Epidermal melanocyte (primary cell): ENCODE measurements at regions not wholly inside any gene's neighbourhood (a gene's known extent, or its start where the extent isn't known, plus 50 kb on each side); places are given as distances from the start of the nearest gene placed in this dataset.
"Not testable (repeated sequence)": the region's sequence is repeated elsewhere in the genome, so short reads cannot be mapped to it uniquely, and the experiment has no call there.

Experiments used
- DNase-seq: peaks from one replicate; pipeline ENCODE4 v3.0.0; 2011; ENCODE audit warnings: low spot score; ENCODE audit not compliant: insufficient read length

GRCh38 chr1:244758708-244759107 is 76.8 kb upstream of the COX20 start:
- no peak for DNase-seq

DNA sequence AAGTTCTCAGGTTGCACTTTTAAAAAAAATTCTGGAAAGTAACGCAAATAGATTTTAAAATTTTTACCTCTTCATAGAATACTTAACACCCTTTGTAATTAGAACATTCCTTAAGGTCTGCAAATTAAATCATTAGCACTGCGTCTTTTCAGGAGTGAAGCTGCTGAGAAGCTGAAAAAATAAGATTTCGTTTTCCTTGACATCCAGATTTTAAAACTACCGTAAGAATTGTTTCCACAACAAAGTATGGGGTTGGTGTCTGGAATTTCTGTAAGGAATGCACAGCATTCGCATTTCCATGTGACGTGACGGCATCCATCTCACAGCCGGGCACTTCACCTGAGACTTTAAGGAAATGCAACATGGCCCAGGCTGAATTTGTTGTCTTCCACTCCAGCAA is 76.3 kb upstream of the COX20 start:
- no peak for DNase-seq

DNA sequence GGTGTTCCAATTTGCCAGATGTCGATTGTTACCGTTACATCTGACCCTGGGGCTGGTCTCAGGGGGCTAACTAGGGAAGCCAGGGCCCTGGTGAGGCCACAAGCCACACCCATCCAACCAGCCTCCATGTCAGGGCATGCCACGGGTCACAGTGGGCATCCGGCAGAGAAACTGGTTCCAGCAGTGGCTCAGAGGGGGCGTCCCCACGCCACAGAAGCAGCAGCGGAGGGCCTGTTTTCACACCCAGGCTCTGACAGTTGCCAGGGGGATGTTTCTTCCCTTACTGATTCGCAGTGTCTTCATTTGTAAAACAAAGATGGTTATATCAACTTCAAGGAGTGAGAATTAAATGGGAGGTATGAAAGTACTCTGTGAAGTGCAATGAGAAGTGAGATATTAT is 75.0 kb upstream of the COX20 start:
- DNase-seq = no peak

DNA sequence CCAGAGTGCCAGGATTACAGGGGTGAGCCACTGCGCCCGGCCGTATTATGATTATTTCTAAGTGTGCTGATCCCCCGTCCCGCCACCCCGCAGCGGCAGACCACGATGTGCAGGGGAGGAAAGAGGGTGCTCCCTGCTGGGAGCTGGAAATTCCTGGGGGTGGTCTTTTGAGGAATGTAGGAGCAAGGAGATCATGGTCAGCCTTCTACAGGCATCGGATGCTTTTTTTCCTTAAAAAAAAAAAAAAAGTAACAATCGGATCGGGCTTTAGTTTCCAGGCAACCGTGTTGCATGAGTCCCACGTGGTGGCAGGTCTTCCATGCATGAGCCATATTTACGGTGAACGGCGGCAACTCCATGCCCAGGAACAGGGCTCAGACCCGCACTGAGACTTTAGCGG is 74.2 kb upstream of the COX20 start:
- DNase-seq = no peak

GRCh38 chr1:244762629-244763028 is 72.8 kb upstream of the COX20 start:
- no peak for DNase-seq

DNA sequence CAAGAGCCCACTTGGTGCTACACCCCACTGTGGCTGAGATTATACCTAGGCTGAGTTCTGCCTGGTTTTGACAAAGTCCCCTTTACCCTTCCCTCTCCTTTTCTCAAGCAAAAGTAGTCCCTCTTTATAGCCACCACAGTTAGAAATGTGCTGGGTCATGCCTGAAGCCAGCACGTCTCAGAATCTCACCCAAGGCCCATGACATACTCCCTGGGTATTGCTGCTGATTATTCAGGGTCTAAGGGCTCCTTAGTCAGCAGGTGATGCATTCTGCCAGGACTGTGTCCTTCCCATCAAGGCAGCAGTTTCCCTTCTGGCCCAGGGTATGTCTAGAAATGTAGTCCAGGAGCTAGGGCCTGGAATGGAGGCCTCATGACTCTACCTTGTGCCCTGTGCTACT is 67.3 kb upstream of the COX20 start:
- no peak for DNase-seq

GRCh38 chr1:244768804-244769203 is 66.7 kb upstream of the COX20 start:
- DNase-seq = no peak

DNA sequence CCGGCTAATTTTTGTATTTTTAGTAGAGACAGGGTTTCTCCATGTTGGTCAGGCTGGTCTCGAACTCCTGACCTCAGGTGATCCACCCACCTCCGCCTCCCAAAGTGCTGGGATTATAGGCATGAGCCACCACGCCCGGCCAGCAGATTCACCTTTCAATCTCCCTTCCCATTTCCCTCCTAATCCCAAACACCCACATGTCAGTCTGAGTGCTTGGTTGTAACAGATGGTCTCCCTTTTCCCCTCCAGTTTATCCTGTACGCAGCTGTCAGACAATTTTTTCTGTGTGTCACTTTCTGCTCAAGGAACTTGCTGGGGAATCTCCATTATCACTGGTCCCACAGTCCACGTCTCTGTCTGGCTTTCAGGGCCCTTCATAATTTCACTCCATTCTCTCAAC is 64.9 kb upstream of the COX20 start:
- not testable (repeated sequence) for DNase-seq

DNA sequence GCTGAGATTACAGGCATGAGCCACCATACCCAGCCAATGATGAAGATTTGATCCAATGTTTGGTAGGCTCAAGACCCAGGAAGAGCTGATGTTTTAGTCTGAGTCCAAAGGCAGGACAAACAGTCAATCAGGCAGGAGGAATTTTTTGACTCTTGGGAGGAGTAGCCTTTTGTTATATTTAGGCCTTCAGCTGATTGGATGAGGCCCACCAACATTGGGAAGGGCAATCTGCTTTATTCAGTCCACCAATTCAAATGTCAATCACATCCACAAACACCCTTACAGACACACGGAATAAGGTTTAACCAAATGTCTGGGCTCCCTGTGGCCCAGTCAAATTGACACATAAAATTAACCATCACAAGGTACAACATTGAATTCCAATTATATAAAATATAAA is 61.9 kb upstream of the COX20 start:
- DNase-seq = no peak

DNA sequence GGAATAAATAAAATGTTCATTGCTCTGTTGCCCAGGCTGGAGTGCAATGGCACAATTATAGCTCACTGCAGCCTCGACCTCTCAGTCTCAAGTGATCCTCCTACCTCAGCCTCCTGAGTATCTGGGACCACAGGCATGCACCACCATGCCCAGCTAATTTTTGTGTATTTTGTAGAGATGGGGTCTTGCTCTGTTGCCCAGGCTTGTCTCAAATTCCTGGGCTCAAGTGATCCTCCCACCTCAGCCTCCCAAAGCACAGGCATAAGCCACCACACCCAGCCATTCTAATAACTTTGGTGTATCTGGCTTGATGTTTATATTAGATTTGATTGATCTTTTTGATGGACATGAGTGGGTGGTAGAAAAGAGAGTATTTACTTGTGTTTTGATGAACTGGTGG is 58.7 kb upstream of the COX20 start:
- not testable (repeated sequence) for DNase-seq

DNA sequence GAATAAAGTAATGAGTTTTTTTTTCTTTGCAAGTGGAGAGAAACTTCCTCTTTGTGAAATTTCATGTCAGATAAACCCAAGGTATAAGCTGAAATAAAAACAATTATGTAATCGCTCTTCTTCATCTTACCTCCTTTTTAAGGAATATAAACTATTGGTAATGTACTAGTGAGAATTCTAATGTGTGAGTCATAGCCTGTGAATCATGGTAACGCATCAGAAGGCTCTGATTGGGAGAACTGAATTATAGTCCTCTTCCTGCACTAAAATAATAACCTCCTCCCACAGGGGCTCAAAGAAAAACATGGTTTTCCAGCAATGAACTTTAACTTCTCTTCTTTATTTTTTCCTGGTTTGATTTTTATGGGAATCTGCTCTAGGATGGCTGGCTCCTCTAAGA is 57.1 kb upstream of the COX20 start:
- DNase-seq = peak; percentile 29

DNA sequence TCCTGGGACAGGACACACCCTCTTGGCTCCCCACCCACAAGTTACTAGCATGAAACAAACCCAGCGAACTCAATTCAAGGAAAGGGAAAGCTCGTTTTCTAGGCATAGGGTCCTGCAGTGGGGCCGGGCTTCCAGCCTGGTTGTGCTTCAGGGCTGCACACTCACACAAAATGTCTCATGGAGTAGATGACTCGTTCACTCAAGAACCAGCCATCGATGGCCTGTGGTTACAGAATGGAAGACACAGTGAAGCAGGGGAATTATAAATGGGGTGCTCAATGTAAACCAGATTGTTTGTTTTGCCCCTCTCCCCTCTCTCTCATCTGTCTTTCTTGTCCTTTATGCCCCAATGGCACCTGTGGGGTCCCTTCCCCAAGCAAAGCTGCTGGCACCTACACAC is 56.0 kb upstream of the COX20 start:
- no peak for DNase-seq

GRCh38 chr1:244780311-244780710 is 55.1 kb upstream of the COX20 start:
- no peak for DNase-seq

GRCh38 chr1:244782056-244782455 is 53.4 kb upstream of the COX20 start:
- no peak for DNase-seq

GRCh38 chr1:244783138-244783537 is 52.3 kb upstream of the COX20 start:
- DNase-seq = no peak
